HG03066 (cell line): ENCODE measurements at regions not wholly inside any gene's neighbourhood (a gene's known extent, or its start where the extent isn't known, plus 50 kb on each side); places are given as distances from the start of the nearest gene placed in this dataset.

Source experiments
- ATAC-seq: cut with Tn5 transposase; IDR thresholded peaks from one replicate; pipeline ENCODE4 v1.9.1; 2021; ENCODE audit warnings: low read depth; ENCODE audit not compliant: unreplicated experiment

DNA sequence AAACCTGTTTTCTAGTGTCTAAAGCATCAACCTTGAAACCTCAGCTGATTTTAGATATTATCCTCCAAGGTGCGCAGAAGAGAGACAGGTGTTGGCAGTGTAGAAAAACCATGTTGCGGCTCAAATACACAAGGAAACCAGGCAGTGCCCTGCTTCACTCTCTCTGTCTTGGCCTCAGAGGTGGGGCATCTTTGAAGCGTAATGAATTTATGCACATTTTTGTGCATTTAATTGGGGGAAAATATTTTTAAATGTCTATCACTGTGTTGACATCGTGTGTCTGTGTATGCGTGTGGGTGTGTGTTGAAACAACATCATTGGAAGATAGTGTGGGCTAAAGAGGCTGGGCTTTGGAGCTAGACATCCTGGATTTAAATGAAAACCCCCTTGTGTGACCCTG lies 334.0 kb upstream of the CHD6 start:
- ATAC-seq = no peak

DNA sequence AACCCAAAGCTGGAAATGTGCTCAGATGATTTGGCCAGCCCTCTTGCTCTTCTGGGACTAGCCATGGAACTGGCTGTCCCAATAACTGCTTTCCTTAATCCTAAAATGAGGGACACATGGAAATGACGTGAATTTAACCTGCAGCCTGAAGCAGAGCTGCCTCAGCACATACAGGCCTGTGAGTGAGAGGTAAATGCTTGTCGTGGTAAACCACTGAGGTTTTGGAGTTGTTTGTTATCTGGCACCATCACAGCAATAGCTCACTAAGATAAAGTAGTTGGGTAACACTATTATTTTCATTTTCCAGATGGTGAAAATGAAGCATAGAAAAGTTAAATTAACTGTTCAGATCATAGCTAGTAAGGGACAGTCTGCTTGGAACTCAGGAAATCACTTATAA lies 333.4 kb upstream of the CHD6 start:
- no peak for ATAC-seq

DNA sequence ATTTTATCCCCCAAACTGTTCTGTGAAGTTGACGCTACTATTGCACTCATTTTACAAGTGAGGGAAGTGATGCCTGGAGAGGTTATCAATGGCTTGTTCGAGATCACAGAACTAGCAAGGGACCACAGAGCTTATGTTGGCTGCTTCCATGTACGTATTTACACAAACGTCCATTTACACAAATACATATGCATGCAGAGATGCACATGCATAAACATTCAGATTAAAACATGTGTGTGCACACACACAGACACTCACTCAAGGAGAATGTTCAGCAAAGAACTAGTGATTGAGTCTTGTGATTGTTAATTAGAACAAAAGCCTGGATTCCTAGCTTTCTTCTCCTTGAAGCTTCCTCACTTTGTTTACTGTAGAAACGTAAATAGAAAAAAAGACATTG lies 321.5 kb upstream of the CHD6 start:
- no peak for ATAC-seq

DNA sequence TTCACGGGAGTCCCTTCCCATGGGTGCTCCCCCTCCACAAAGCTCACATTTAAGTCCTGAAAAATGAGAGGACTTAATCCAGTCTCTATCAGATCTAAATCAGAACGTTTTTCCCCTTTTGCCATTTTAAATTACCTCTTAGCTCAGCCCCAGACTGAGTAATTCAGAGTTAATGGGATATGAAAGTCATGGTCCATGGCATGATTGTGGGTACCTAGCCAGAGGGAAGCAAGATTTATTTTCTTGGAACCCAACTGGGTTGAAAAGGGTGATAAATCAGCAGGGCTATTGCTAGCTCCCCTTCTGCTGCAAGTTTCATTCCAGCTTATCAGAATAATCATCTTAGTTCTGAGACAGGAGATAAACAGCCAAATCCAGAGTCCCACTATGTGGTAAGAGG lies 320.2 kb upstream of the CHD6 start:
- no peak for ATAC-seq

DNA sequence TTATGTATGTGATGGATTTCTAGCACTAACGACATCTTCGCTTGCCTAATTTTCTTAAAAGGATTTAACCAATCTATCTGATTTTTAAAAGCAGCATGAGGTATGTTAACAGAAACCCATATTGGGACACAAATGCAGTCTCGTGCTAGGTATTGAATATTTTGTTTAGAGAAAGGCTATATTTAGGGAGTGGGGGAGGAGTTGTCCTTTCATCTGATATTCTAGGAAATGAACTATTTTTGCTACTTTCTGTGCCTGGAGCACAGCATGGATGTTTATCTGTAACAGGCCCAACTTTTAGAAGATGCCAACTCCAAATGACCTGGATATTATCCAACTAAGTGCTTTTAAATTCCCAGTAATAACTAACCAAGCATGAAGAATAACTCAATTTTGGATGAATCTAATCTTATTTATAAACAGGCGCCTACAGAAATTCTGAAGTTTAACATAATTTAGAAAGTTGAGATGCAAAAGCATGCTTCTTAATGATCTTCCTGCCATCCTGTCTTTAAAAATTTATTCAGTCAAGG lies 317.1 kb upstream of the CHD6 start:
- no peak for ATAC-seq

DNA sequence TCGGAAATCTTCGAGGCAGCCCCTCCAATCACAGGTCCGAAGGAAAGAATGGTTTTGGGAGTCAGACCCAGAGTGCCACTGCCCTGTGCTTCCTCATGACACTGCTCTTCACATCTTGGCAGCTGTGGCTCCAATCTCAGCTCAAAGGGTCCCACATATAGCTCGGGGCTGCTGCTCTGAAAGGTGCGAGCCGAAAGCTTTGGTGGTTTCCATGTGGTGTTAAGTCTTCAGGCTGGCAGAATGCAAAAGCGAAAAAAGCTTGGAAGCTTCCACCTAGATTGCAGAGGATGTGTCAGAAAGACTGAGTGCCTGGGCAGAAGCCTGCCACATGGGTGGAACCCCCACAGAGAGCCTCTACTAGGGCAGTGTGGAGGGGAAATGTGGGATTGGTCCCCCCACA lies 314.3 kb upstream of the CHD6 start:
- no peak for ATAC-seq

DNA sequence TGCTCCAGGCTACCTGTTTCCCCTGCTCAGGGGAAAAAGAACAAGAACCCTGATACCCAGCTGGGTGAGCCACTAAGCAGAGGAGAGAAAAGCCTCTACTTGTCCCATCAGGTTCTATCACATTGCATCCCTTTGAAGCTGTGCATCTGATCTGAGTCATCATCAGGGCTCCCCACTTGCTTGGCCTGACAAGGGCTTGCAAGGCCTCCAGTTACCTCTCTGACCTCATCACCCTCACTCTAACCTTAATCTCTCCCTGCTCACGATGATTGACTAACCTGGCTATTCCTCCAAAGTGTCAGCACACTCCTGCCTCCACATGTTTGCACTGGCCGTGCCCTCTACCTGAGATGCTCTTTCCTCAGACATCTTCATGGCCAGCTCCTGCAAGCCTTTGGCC lies 309.5 kb upstream of the CHD6 start:
- ATAC-seq = no peak

DNA sequence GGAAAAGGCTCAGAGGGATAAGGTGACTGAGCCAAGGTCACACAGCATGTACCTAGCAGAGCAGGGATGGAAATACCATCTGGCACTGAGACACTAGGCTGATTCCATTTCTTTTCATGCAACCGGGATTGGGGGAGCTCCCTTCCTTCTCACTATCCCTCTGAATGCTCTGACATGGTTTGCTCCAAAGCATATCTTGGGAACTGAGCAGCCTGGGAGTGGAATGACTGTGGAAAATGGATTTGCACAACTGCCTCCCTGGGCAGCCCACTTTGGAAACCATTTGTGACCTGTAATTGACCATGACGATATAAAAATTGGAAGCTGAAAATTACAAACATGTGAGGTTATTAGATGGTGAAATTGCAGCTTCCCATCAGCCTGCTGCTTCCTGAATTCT lies 309.0 kb upstream of the CHD6 start:
- ATAC-seq = no peak

DNA sequence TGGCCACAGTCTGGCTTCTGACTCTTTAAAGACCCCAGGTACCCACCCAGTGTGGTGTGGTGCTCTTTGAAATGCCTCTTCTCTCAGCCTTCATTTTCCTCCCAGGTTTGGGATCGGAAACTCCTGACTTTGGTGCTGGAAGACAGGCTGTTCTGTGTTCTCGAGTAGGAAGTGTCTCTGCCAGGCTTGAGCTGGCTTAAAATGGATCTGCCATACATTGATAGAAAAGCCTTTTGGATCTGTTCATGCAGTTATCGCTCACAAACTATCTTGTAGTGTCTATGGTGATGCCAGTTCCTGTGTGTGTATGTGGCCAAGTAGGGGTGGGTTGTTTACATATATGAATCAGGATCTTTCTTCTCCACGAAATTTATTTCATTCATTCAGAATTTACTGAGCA lies 307.3 kb upstream of the CHD6 start:
- ATAC-seq = no peak

DNA sequence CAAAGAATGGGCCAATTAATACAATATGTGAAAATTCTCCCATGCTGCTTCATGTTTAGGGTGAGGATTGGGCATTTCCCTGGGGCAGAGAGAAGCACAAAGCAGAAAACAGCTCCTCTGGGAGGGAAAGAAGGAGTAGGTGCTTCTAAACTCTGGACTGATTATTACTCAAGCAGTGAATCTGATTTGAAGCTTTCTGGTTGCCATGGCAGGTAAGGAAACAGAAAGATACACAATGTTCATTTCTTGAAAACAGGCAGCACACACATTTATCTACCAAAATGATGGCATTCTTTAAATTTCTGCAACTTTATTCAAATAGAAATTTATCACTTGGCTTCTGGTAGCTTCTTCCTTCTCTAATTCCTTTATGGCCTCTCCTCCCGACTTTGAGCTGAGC lies 305.4 kb upstream of the CHD6 start:
- no peak for ATAC-seq

DNA sequence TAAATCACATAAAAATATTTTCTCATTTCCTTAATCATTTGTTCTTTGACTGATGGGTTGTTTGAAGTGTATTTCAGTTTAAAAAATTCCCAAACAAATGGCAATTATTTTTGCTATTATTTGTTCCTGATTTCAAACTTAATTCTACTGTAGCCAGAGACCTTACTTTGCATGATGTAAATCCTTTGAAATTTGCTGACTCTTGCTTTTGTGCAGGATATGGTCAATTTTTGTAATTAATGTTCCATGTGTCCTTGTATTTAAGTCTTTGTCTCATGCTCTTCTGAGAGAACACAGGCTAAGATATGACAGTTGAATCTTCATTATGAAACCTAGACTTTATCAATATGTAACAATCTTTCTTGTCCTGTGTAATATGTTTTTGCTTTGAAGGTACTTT lies 295.0 kb upstream of the CHD6 start:
- no peak for ATAC-seq

DNA sequence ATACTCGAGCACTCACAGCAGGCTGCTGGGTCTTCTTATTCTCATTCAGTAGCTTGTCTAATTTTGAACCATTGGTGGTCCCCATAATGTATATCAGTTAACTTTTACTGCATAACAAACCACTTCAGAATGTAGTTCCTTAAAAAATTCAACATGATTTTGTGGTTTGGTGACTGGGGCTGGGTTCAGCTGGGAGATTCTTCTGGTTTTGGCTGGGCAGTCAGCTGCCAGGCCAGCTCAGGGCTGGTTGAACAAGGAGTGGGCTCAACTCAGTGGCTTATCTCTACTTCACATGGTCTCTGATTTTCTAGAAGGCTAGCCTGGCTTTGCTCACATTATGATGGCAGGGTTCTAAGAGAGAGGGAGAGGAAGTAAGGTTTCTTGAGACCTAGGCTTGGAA lies 292.4 kb upstream of the CHD6 start:
- no peak for ATAC-seq

DNA sequence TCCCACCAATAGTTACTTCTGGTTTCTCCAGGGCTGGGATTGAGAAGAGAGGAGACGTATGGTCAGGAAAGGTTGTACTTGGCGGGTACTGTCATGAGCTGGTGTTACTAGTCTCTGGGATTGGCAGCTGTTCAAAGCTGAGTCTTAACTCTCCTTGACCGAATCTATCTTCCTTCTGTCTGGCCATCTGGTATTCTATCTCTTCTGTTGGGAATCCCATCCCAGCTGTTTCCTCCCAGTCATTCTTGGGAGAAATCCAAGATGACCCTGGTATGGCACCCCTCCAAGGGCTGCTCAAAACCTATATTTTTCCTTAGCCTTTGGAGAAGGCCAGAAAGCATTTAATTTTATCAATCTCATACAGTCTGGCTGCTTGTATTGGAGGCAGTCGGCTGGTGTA lies 287.0 kb upstream of the CHD6 start:
- ATAC-seq = no peak

DNA sequence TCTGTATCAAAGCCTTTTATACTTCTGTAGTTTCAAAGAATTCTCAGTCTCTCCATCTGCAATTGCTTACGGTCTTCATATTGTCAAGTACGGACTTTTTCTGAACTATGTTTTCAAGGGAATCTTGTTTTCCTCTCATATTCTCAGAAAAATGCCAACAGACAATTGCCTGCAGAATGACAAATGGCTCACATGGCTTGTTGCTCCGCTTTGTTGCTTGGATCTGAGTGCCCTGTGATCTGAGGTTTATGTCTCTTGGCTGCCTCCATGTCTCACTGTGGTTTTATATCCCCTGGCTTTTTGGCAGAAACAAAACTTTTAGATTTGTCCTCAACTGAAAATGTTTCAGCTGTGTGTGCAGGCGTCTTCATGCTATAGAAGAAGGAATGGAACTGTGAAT lies 285.4 kb upstream of the CHD6 start:
- no peak for ATAC-seq

DNA sequence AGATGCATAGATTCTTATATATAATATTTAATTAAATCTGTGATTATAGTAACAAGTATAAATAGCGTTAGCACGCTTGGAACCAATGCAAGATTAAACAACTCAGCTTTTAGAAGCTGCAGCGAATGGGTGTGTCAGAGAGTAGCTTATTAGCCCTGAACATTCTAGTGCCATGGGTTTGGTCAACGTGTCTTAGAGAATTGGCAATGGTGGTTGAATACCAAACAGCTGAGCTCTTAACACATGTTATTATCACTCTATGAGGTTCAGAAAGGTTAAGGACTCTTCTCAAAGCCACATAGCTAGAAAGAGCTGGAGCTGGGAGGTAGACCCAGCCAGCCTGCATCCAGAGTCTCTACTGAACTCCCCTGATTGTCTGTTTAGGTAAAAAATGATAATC lies 284.2 kb upstream of the CHD6 start:
- no peak for ATAC-seq

DNA sequence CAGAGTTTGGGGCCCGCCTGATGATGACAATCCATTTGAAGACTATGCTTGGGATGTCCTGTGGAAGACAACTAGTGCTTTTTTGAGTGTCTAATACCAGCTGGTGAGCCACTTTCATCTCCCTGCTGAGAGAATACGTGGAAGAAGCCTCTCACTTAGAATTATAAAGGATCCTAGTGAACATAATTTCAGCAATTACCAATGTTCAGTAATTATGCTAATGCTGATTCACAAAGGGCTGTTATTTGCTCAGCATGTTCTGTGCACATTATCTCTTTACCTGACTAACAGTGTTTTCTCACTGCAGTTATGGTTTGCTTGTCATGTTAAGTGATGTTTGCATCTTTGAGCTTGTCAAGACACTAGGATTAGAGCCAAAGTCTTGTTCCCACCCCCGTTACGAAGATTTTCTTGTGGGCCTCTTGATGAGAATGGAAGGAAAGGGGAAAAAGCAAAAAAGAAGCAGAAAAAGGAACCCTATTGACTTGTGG lies 282.1 kb upstream of the CHD6 start:
- ATAC-seq = no peak

DNA sequence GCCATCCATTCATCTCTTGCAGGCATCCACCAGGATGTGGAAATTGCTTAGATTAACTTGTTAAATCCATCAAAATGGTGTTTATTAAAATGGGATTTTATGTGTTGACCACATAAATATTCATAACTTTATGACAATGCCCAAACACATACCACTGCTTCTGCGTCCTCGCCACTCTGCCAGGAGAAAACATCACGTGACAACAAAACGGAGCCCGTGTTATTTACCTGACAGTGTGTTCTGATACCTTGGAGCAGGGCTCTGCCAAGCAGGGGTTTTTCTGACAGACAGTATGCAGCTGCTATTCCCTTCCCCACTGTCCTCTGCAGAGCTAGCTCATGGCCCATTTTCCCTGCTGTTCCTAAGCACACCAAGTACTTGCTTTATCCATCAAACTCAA lies 279.5 kb upstream of the CHD6 start:
- no peak for ATAC-seq

DNA sequence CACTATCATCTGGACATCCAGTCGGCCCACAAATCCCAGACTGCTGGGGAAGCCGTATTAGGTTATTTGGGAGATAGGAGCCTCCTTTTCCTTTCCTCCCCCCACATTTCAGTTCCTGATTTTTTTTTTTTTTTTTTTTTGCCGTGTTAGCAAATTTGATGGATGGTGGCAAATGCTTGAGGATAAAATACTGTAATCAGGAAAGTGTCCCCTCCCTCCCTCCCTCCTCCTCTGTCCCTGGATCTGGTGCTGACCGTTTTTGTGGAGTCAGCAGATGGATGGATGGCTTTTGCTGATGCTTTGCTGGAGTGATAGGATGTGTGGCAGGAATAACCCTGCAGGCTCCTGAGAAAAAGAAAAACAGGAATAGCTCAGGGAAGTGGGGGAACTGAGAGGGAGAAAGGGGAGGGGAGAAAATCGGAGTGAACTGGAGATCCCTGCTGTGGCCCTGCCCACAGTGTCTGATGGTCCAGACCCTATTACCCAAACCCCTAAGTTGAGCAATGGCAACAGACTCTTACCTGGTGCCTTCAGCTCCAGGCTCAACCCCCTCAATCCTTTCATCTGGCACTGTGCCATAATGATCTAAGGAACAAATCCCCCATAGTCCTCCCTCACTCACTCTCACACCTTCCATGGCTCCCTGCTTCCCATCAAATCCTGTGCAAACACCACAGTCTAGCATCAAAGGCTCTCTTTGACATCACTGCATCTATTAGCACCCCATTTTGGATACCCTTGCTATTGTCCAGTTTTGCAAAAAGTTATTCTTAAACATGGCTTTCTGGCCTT lies 277.3 kb upstream of the CHD6 start:
- no peak for ATAC-seq

DNA sequence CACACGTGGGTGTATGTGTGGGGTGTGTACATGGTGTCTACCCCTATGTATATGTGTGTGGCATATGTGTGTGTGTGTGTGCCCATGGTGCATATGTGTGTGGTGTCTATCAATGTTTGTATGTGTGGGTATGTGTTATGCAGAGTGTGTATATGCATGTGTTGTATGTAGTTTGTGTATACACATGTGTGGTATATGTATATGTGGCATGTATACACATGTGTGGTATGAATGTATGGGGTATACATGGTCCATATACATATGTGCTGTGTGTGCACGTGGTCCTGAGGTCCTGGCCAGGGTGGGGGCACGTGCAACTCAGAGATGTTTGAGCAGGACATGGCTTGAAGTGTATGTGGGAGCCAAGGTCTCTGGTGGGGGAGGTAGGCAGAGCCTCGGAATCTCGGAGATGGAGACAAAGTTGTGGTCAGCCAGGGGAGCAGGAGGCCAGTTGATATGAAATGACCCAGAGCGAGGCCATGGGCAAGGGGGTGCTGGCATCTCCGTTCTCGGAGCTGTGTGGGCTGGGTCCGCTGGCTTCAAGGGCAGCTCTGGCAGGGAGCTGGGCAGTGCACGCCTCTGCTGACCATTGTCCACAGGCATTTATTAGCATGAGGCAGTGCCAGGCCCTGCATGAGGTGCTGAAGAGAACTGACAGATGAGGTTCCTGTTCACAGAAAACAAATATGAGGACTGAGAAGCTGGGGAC lies 276.2 kb upstream of the CHD6 start:
- no peak for ATAC-seq

DNA sequence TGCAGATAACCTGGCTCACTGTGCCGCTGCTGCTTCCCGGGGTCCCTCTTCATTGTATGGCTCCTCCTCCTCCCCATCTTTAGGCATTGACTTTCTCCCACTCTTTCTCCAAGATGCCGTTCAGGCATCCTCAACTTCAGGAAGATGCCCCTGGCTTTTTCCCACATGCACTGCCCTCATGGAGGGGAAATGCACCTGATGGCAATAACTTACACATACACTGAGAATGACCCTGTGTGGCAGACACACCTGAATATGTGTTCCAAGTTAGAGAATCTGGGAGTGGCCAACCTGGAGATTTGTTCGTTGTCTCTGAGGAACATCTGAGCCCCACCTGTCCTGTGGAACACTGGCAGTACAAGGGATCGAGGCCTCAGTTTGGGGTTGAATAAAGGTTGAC lies 273.9 kb upstream of the CHD6 start:
- no peak for ATAC-seq

DNA sequence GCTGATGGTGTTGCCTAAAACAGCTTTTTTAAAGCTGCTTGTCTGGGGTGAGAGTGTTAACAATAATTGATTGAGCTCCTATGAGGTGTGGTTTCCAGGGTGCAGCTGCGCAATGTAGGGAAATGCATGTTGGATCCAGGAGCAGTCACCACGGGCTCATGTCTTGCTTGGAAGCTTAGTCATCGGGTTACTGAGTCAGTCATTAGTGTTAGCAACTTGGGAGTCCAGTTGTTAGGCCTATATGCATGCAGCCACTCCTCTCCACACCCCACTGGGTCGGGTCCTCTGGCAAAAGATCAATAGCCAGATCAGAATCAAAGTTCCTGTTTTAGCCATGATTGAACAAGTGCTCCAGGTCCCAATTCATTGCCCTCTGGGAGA lies 271.7 kb upstream of the CHD6 start:
- no peak for ATAC-seq
